ENCODE measurements at regions not wholly inside any gene's neighbourhood (a gene's known extent, or its start where the extent isn't known, plus 50 kb on each side); places are given as distances from the start of the nearest gene placed in this dataset.

GRCh38 chr5:108649646-108650045, 98.1 kb upstream of the FER start:
- no peak for DNase-seq (ENCODE audit: low read depth in 2 of 2)

DNA sequence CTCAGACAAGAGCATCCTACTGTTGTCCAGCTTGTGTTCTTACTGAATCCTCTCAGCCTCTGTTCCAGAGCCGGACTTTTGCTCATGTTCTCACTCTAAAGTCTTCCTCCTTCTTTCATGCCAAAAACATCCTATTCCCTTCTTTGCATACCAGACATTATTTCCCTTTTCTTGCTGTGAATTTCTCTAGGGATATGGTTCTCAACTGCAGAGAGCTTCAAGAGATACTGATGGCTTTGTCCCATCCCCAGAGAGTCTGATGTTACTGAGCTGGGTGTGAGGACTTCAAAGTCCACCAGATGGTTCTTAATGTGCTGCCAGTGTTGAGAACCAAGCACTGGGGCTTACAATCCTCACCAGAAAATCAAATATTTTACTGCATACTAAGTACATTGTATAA, 98.6 kb upstream of the FER start:
- DNase-seq (ENCODE audit: low read depth in 2 of 2), result no peak

- no peak for DNase-seq (ENCODE audit: low read depth in 2 of 2)
Measured at GRCh38 chr5:108642170-108642906, 105.4 kb upstream of the FER start.

GRCh38 chr5:108641596-108641995, 106.1 kb upstream of the FER start:
- DNase-seq (ENCODE audit: low read depth in 2 of 2), result no peak

DNA sequence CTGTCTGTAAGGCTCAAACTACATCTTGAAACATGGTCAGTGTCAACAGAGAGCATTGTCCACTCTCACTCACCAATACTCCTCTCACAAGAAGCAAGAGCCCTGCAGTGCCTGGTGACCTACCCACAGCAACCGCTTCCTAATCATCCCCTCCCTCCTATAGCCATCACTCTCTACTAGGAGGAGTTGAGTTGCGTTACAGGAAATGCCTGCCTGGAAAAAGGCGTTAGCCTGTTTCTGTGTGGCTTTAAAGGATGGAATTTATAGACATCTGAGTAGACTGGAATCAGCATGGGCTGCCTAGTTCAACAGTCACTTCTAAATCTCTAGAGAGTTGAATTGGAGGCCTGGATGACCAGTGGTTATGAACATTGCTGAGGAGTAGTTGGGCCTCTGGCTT, 108.3 kb upstream of the FER start:
- no peak for DNase-seq (ENCODE audit: low read depth in 2 of 2)

GRCh38 chr5:108638021-108638420, 109.7 kb upstream of the FER start:
- no peak for DNase-seq (ENCODE audit: low read depth in 2 of 2)

GRCh38 chr5:108637134-108637533, 110.6 kb upstream of the FER start:
- DNase-seq (ENCODE audit: low read depth in 2 of 2), result peak in 1 of 2 experiments; percentile 55

DNA sequence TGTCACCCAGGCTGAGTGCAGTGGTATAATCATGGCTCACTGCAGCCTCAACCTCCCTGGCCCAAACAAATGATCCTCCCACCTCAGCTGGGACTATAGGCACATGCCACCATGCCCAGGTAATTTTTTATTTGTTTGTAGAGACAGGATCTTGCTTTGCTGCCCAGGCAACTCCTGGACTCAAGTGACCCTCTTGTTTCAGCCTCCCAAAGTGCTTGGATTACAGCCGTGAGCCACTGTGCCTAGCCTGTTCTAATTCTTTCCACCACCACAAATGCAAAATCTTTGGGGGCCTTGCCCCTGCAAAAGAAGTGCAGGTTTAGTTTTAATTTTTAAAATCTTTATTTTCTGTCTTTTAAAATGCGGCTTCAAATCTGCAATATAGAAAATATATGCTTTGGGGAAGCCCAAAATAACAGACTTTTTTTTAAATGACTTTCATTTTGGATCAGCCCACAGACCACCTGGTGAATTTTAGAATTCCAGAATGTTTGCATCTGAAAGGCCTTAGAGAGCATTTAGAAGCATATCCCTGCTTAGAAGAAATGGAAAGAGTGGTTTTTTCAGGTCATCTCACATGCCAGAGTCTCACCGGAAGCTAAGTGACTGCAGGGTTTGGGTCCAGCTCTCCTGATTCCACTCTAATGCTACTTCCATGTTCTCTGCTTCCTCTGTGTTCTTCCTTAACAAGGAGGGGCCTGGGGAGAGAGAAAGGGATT, 111.4 kb upstream of the FER start:
- DNase-seq (ENCODE audit: low read depth in 2 of 2), result no peak

DNA sequence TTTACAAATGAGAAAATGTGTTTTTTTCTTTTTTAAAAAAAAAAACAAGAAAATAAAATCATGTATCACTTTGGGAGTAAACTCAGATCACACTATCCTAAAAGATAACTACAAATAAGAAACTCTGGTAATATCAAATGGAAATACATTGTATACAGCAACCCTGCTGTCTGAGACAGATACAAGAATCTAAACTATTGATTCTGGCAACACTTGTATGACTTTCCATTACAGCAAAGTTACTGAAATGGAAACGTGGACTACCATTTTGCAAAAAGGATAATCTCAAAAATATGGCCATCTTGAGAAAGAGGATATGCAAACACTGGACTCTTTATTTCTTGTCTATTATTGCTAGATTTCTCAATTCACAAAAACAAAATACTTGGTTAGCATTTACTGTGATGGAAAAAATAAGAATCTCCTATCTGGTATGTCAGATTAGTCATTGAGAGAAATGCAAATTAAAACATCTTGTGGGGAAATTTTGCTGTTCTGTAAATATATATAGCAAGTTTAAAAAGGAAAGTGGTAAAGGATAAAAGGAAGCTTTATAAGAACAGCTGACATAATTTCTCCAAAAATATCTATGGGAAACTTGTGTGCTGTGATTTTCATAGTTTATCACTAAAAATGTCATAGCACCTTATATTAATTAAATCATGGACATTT, 112.9 kb upstream of the FER start:
- DNase-seq (ENCODE audit: low read depth in 2 of 2), result no peak

- no peak for DNase-seq (ENCODE audit: low read depth in 2 of 2)
Measured at GRCh38 chr5:108634010-108634616, 113.6 kb upstream of the FER start.

DNA sequence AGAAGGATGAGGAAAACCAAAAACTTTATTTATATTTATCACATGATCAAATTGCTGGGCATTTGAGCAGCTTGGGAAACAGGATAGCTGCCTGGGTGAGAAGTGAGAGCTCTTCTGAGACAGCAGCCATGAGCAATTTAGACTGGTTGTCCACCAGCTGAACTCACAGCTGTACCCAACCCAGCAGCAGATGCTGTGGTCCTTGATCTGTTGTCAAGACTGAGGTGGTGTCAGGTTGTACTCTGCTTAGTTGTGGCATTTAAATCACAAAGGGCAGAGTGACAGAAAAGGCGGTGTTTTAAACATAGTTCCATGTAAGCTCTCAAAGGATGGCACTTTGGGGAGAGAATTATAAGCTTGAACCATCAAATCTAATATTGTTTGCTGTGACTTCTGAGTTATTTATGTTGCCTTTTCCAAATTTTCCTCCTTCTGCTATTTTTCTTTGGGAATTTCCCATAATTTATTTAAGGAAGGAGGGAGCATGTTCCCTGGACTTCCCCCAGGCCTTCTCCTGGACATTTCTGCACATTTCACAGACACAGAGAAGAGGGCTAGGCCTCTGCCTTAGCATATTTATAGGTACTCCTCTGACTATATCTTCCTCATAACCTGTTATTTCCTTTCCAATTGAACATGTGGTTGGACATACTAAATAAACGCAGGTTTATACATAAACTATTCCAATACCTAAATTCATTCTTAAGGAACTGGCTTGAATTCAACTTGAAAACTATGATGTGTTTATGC, 117.7 kb upstream of the FER start:
- DNase-seq (ENCODE audit: low read depth in 2 of 2), result no peak

- DNase-seq (ENCODE audit: low read depth in 2 of 2), result no peak
Measured at GRCh38 chr5:108625654-108626053, 122.0 kb upstream of the FER start.

GRCh38 chr5:108623826-108624225, 123.9 kb upstream of the FER start:
- DNase-seq (ENCODE audit: low read depth in 2 of 2), result no peak

- DNase-seq (ENCODE audit: low read depth in 2 of 2), result no peak
Measured at GRCh38 chr5:108620516-108620915, 127.2 kb upstream of the FER start.

GRCh38 chr5:108619815-108620214, 127.9 kb upstream of the FER start:
- no peak for DNase-seq (ENCODE audit: low read depth in 2 of 2)

GRCh38 chr5:108617467-108618435, 129.9 kb upstream of the FER start:
- no peak for DNase-seq (ENCODE audit: low read depth in 2 of 2)

DNA sequence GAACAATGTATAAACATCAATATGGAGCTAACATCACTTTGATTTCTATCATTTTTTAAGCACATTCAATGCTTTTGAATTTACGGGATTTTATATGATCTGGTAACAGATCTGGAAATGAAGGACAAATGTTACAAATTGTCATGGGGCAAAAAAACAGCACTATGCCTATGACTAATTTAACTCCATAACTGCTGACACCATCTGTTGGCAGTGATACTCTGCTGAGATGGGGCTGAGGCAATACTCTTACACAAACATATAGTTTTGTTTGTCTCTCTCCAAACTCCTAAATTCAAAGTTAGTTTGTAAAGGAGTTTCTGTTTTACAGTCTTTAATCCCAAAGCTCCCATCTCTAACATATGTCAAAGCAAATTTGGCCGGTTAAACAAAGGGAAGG, 132.5 kb upstream of the FER start:
- peak; percentile 25 to 33 for DNase-seq (ENCODE audit: low read depth in 2 of 2)

- no peak for DNase-seq (ENCODE audit: low read depth in 2 of 2)
Measured at GRCh38 chr5:108607421-108607820, 140.3 kb upstream of the FER start.

DNA sequence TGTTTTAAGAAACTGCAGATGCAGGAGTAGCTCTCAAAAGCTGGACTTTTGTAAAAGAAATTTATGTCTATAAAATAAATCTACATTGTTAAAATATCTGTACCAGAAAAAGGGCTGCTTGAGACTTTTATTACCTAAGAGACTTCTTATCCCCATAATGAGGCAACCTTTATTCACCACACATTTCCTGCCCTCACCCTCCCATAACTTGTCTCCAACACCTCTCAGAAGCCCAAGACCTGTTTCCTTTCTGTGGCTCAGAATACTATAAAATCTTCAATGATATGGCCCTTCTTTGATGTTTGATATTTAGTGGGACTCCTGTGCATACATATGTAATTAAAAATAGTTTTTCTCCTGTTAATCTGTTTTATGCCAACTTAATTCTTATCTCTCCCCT, 141.5 kb upstream of the FER start:
- no peak for DNase-seq (ENCODE audit: low read depth in 2 of 2)

- DNase-seq (ENCODE audit: low read depth in 2 of 2), result no peak
Measured at GRCh38 chr5:108602830-108603229, 144.9 kb upstream of the FER start.

- DNase-seq (ENCODE audit: low read depth in 2 of 2), result no peak
Measured at GRCh38 chr5:108590799-108591198, 156.9 kb upstream of the FER start.

All from fibroblast of skin of left quadriceps (primary cell).